CD4-positive, alpha-beta memory T cell (primary cell): ENCODE measurements at regions not wholly inside any gene's neighbourhood (a gene's known extent, or its start where the extent isn't known, plus 50 kb on each side); places are given as distances from the start of the nearest gene placed in this dataset.

Experiments
- CTCF ChIA-PET: fragments of 350-600 bp; sonication (Branson Sonifier 250); formaldehyde crosslinking; loops from one replicate; lab custom pipeline; 2021; ENCODE audit warnings: inconsistent platforms; ENCODE audit not compliant: partially characterized antibody; lab: Charles Lee
- POLR2A ChIA-PET: fragments of 350-600 bp; sonication (Branson Sonifier 250); formaldehyde crosslinking; loops from one replicate; lab custom pipeline; 2021; ENCODE audit not compliant: partially characterized antibody; lab: Charles Lee
- DNase-seq, 5 donors: peaks; one replicate each; pipeline versions ENCODE4 v3.0.0 to v3.0.0-alpha.2; 2020 to 2022; ENCODE audit warnings: mixed read lengths in 1 of 5
- H3K27ac ChIP-seq: one replicate; pipeline ENCODE4 v1.7.0; 2013; ENCODE audit warnings: low read depth, low read length
- H3K27me3 ChIP-seq: 2 replicates; pipeline ENCODE4 v1.7.0; 2013; ENCODE audit warnings: mild to moderate bottlenecking, low read length, moderate library complexity; ENCODE audit not compliant: insufficient read depth
- H3K36me3 ChIP-seq: 2 replicates; pipeline ENCODE4 v1.7.0; 2013; ENCODE audit warnings: mild to moderate bottlenecking, low read length, moderate library complexity; ENCODE audit not compliant: insufficient read depth
- H3K4me1 ChIP-seq: 2 replicates; pipeline ENCODE4 v1.7.0; 2013; ENCODE audit warnings: mild to moderate bottlenecking, low read length, moderate library complexity; ENCODE audit not compliant: insufficient read depth
- H3K4me3 ChIP-seq, 2 donors: one replicate each; pipeline ENCODE4 v1.7.0; 2013; ENCODE audit warnings: low read length in 2 of 2, mild to moderate bottlenecking in 1 of 2
- H3K9me3 ChIP-seq, 2 donors: one replicate each; pipeline ENCODE4 v1.7.0; 2013; ENCODE audit warnings: low read length in 2 of 2, control low read depth in 1 of 2; ENCODE audit not compliant: control insufficient read depth in 1 of 2
- H3K27ac Mint-ChIP-seq, 7 donors: one replicate each; pipeline ENCODE4 v1.8.0; 2020 to 2021; ENCODE audit warnings: mixed read lengths in 7 of 7, mild to moderate bottlenecking in 6 of 7, inconsistent platforms in 3 of 7, moderate library complexity in 3 of 7
- H3K27me3 Mint-ChIP-seq, 2 donors: one replicate each; pipeline ENCODE4 v1.8.0; 2020 to 2021; ENCODE audit warnings: mixed read lengths in 2 of 2
- H3K36me3 Mint-ChIP-seq, 2 donors: one replicate each; pipeline ENCODE4 v1.8.0; 2020 to 2021; ENCODE audit warnings: mixed read lengths in 2 of 2, inconsistent platforms in 1 of 2, mild to moderate bottlenecking in 1 of 2
- H3K4me1 Mint-ChIP-seq, 4 donors: one replicate each; pipeline ENCODE4 v1.8.0; 2020 to 2021; ENCODE audit warnings: mixed read lengths in 4 of 4, mild to moderate bottlenecking in 1 of 4
- H3K4me3 Mint-ChIP-seq, 8 donors: one replicate each; pipeline ENCODE4 v1.8.0; 2020 to 2021; ENCODE audit warnings: mixed read lengths in 8 of 8, mild to moderate bottlenecking in 7 of 8, moderate library complexity in 6 of 8, inconsistent platforms in 3 of 8
- H3K9me3 Mint-ChIP-seq, 8 donors: one replicate each; pipeline ENCODE4 v1.8.0; 2020 to 2021; ENCODE audit warnings: mixed read lengths in 8 of 8, mild to moderate bottlenecking in 5 of 8, inconsistent platforms in 3 of 8, moderate library complexity in 1 of 8
- intact Hi-C: fragments of 100-400 bp; cut with micrococcal nuclease; formaldehyde crosslinking; loops from one replicate; pipeline ENCODE4 v1.15.1; 2023

DNA sequence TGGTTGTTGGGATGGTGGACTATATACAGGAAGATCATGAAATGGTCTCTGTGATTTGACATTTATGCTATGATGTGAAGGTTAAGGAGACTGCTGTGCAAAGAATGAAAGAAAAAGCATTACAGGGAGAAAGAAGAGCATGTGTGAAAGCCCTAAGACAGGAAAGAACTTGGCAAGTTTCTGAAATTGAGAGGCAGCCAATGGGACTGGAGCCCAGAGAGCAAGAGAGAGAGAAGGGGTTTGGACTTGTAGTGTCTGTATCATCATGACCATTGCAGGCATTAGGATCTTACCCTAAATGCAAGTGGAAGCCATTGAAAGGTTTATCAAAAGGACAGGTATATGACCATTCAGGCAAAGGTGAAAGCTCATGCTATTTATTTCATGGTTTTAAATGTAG lies 147.1 kb downstream of the NAA11 start:
- Histone ChIP-seq H3K9me3 (no peaks in the 10 kb centered on the region), H3K4me3 (no peak overlapping the region), H3K27me3 (no peaks in the 10 kb centered on the region), H3K4me1 (no peaks in the 10 kb centered on the region), H3K27ac (no peak overlapping the region), H3K36me3 (no peaks in the 10 kb centered on the region)
- ChIA-PET CTCF (no interaction called here), POLR2A (no interaction called here)
- no peak for DNase-seq
- Mint-ChIP-seq H3K9me3 (peaks cover 0 to 7% (median under 1%) of the 10 kb centered on the region in 8 donors), H3K27me3 (no peaks in the 10 kb centered on the region), H3K27ac (no peak overlapping the region), H3K4me3 (no peak overlapping the region), H3K4me1 (no peaks in the 10 kb centered on the region), H3K36me3 (no peaks in the 10 kb centered on the region)
- intact Hi-C loops = no loop called here

GRCh38 chr4:79177388-79177787 lies 148.5 kb downstream of the NAA11 start:
- H3K36me3 Mint-ChIP-seq = no peaks in the 10 kb centered on the region
- no peak overlapping the region for H3K4me3 Mint-ChIP-seq
- Histone ChIP-seq H3K4me3 (no peak overlapping the region), H3K36me3 (no peaks in the 10 kb centered on the region), H3K4me1 (no peaks in the 10 kb centered on the region), H3K9me3 (no peaks in the 10 kb centered on the region), H3K27me3 (no peaks in the 10 kb centered on the region), H3K27ac (no peak overlapping the region)
- no peak for DNase-seq
- CTCF ChIA-PET = interaction anchor here (1.6 kb wide), 1 partner anchor 12 kb away, joined by 3 read pairs; no protein-coding TSS in a partner anchor
- peaks cover 0 to 7% (median under 1%) of the 10 kb centered on the region in 8 donors for H3K9me3 Mint-ChIP-seq
- H3K27me3 Mint-ChIP-seq = no peaks in the 10 kb centered on the region
- no peaks in the 10 kb centered on the region for H3K4me1 Mint-ChIP-seq
- intact Hi-C loops = no loop called here
- H3K27ac Mint-ChIP-seq = no peak overlapping the region
- POLR2A ChIA-PET = no interaction called here

DNA sequence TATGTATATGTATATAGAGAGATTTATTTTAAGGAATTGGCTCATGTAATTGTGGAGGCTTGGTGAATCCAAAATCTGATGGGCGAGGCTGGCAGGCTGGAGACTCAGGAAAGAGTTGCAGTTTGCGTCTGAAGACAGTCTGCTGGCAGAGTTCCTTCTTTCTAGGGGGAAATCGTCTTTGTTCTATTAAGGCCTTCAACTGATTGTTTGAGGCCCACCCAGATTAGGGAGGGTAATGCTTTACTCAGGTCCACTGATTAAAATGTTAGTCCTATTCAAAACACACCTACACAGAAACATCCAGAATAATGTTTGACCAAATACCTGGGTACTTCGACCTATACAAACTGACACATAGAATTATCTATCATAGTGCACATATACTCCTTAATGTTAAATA lies 149.5 kb downstream of the NAA11 start:
- H3K27me3 Mint-ChIP-seq = no peaks in the 10 kb centered on the region
- H3K27ac Mint-ChIP-seq = no peak overlapping the region
- H3K4me1 Mint-ChIP-seq = no peaks in the 10 kb centered on the region
- POLR2A ChIA-PET = no interaction called here
- Histone ChIP-seq H3K27me3 (no peaks in the 10 kb centered on the region), H3K9me3 (no peaks in the 10 kb centered on the region), H3K36me3 (no peaks in the 10 kb centered on the region), H3K27ac (no peak overlapping the region), H3K4me1 (no peaks in the 10 kb centered on the region), H3K4me3 (no peak overlapping the region)
- no peak overlapping the region for H3K4me3 Mint-ChIP-seq
- peaks cover 0 to 7% (median under 1%) of the 10 kb centered on the region in 8 donors for H3K9me3 Mint-ChIP-seq
- DNase-seq = no peak
- intact Hi-C loops = no loop called here
- H3K36me3 Mint-ChIP-seq = no peaks in the 10 kb centered on the region
- CTCF ChIA-PET = no interaction called here

GRCh38 chr4:79175716-79176115 lies 150.1 kb downstream of the NAA11 start:
- Mint-ChIP-seq H3K27ac (no peak overlapping the region), H3K36me3 (no peaks in the 10 kb centered on the region), H3K9me3 (peaks cover 0 to 7% (median 0%) of the 10 kb centered on the region in 8 donors), H3K4me3 (no peak overlapping the region), H3K27me3 (no peaks in the 10 kb centered on the region), H3K4me1 (no peaks in the 10 kb centered on the region)
- Histone ChIP-seq H3K36me3 (no peaks in the 10 kb centered on the region), H3K4me3 (no peak overlapping the region), H3K4me1 (no peaks in the 10 kb centered on the region), H3K27me3 (no peaks in the 10 kb centered on the region), H3K27ac (no peak overlapping the region), H3K9me3 (no peaks in the 10 kb centered on the region)
- ChIA-PET CTCF (no interaction called here), POLR2A (no interaction called here)
- intact Hi-C loops = no loop called here
- no peak for DNase-seq

- Mint-ChIP-seq H3K4me3 (no peak overlapping the region), H3K36me3 (no peaks in the 10 kb centered on the region), H3K4me1 (no peaks in the 10 kb centered on the region), H3K27me3 (no peaks in the 10 kb centered on the region), H3K9me3 (peaks cover 0 to 4% (median under 1%) of the 10 kb centered on the region in 8 donors), H3K27ac (no peak overlapping the region)
- intact Hi-C loops = no loop called here
- Histone ChIP-seq H3K4me1 (no peaks in the 10 kb centered on the region), H3K27ac (no peak overlapping the region), H3K9me3 (no peaks in the 10 kb centered on the region), H3K36me3 (no peaks in the 10 kb centered on the region), H3K27me3 (no peaks in the 10 kb centered on the region), H3K4me3 (no peak overlapping the region)
- CTCF ChIA-PET = no interaction called here
- POLR2A ChIA-PET = no interaction called here
- DNase-seq = no peak
Observed at GRCh38 chr4:79174490-79175252, 151.2 kb downstream of the NAA11 start.

DNA sequence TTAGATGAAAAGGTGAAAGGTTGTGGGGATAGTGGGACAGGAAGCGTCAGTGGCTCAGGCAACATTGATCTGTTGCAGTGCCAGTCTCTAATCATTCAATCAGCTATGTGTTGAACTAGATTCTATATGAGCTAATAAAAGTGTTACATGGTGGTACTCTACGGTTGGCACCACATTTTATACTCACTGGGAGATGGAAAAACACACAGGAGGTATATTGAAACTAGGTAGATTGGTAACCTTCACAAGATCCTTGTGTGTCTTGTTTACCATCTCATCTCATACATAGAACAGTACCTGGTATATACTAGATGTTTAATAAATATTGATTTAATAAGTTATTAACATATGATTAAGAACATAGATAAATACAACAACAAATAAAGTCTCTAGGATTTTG lies 152.7 kb downstream of the NAA11 start:
- no peak overlapping the region for H3K27ac Mint-ChIP-seq
- Histone ChIP-seq H3K9me3 (no peaks in the 10 kb centered on the region), H3K4me3 (no peak overlapping the region), H3K36me3 (no peaks in the 10 kb centered on the region), H3K27me3 (no peaks in the 10 kb centered on the region), H3K27ac (no peak overlapping the region), H3K4me1 (no peaks in the 10 kb centered on the region)
- ChIA-PET CTCF (no interaction called here), POLR2A (no interaction called here)
- H3K36me3 Mint-ChIP-seq = no peaks in the 10 kb centered on the region
- H3K4me3 Mint-ChIP-seq = no peak overlapping the region
- no peak for DNase-seq
- no peaks in the 10 kb centered on the region for H3K4me1 Mint-ChIP-seq
- intact Hi-C loops = no loop called here
- no peaks in the 10 kb centered on the region for H3K27me3 Mint-ChIP-seq
- H3K9me3 Mint-ChIP-seq = peaks cover 0 to 5% (median 2%) of the 10 kb centered on the region in 8 donors

GRCh38 chr4:79170077-79170476 lies 155.8 kb downstream of the NAA11 start:
- H3K27ac Mint-ChIP-seq = no peak overlapping the region
- H3K4me1 Mint-ChIP-seq = no peaks in the 10 kb centered on the region
- no peaks in the 10 kb centered on the region for H3K36me3 Mint-ChIP-seq
- intact Hi-C loops = no loop called here
- POLR2A ChIA-PET = no interaction called here
- no peak for DNase-seq
- Histone ChIP-seq H3K9me3 (no peaks in the 10 kb centered on the region), H3K27me3 (no peaks in the 10 kb centered on the region), H3K27ac (no peak overlapping the region), H3K4me3 (no peak overlapping the region), H3K36me3 (no peaks in the 10 kb centered on the region), H3K4me1 (no peaks in the 10 kb centered on the region)
- H3K4me3 Mint-ChIP-seq = no peak overlapping the region
- H3K27me3 Mint-ChIP-seq = no peaks in the 10 kb centered on the region
- CTCF ChIA-PET = no interaction called here
- peaks cover 0 to 6% (median 4%) of the 10 kb centered on the region in 8 donors for H3K9me3 Mint-ChIP-seq
